NB4 (cell line): ENCODE measurements at regions not wholly inside any gene's neighbourhood (a gene's known extent, or its start where the extent isn't known, plus 50 kb on each side); places are given as distances from the start of the nearest gene placed in this dataset.

Experiments
- DNase-seq: peaks from one replicate; pipeline ENCODE4 v3.0.0; 2010; ENCODE audit warnings: low read depth
- H3K4me3 ChIP-seq: one replicate; pipeline ENCODE4 v1.5.1; 2011; ENCODE audit warnings: mild to moderate bottlenecking, low read depth, low read length, moderate library complexity
- CTCF ChIP-seq: IDR thresholded peaks from one replicate; pipeline ENCODE4 v1.5.1; 2012; ENCODE audit warnings: low read depth, low read length
- MAX ChIP-seq: IDR thresholded peaks from 2 replicates; pipeline ENCODE4 v1.6.1; 2011; ENCODE audit warnings: low read depth, low read length
- MYC ChIP-seq: IDR thresholded peaks from 2 replicates; pipeline ENCODE4 v1.6.1; 2011; ENCODE audit warnings: low read depth, low read length
- POLR2A ChIP-seq: IDR thresholded peaks from 2 replicates; pipeline ENCODE4 v1.6.1; 2011; ENCODE audit warnings: mild to moderate bottlenecking; ENCODE audit not compliant: insufficient read length; ENCODE audit errors: extremely low read depth

GRCh38 chr14:95462491-95462890 lies 54.0 kb downstream of the SYNE3 start:
- no peak for TF ChIP-seq POLR2A
- TF ChIP-seq CTCF: no peak
- no peak for TF ChIP-seq MYC
- TF ChIP-seq MAX: no peak
- no peak for DNase-seq

GRCh38 chr14:95460647-95461478 lies 55.6 kb downstream of the SYNE3 start:
- no peak overlapping the region for H3K4me3 ChIP-seq
- TF ChIP-seq CTCF (no peak), MYC (no peak), MAX (no peak)
- no peak for DNase-seq

More at GRCh38 chr14:95462491-95462890, 54.0 kb downstream of the SYNE3 start:
- H3K4me3 ChIP-seq: no peak overlapping the region

- DNase-seq: no peak
- TF ChIP-seq MYC (no peak), POLR2A (no peak), CTCF (no peak), MAX (no peak)
- no peak overlapping the region for H3K4me3 ChIP-seq
Observed at GRCh38 chr14:95458906-95459305, 57.5 kb downstream of the SYNE3 start.

- no peak for DNase-seq
- TF ChIP-seq POLR2A (no peak), MAX (no peak), CTCF (no peak), MYC (no peak)
Observed at GRCh38 chr14:95458459-95458858, 58.0 kb downstream of the SYNE3 start.

GRCh38 chr14:95456281-95456680 lies 60.2 kb downstream of the SYNE3 start:
- TF ChIP-seq MAX: no peak
- no peak for TF ChIP-seq MYC
- no peak for TF ChIP-seq POLR2A
- TF ChIP-seq CTCF: no peak

More at GRCh38 chr14:95458459-95458858, 58.0 kb downstream of the SYNE3 start:
- H3K4me3 ChIP-seq: no peak overlapping the region

More at GRCh38 chr14:95456281-95456680, 60.2 kb downstream of the SYNE3 start:
- H3K4me3 ChIP-seq: no peak overlapping the region
- DNase-seq: no peak
